B cell (primary cell): ENCODE measurements at regions not wholly inside any gene's neighbourhood (a gene's known extent, or its start where the extent isn't known, plus 50 kb on each side); places are given as distances from the start of the nearest gene placed in this dataset.

ENCODE experiments used
- CTCF ChIP-seq: fragments of 200-600 bp; IDR thresholded peaks from one replicate; pipeline ENCODE4 v1.8.0; 2022; ENCODE audit warnings: antibody characterized with exemption, mild to moderate bottlenecking
- EZH2 ChIP-seq: IDR thresholded peaks from 2 replicates; pipeline ENCODE4 v1.6.1; 2012; ENCODE audit warnings: borderline replicate concordance, low read depth, mild to moderate bottlenecking, moderate library complexity, low read length; ENCODE audit not compliant: insufficient read depth, poor library complexity, severe bottlenecking

GRCh38 chr2:34475156-34475555 lies 876.1 kb upstream of the FAM98A start:
- TF ChIP-seq CTCF (no peak), EZH2 (no peak)
